ENCODE measurements at regions not wholly inside any gene's neighbourhood (a gene's known extent, or its start where the extent isn't known, plus 50 kb on each side); places are given as distances from the start of the nearest gene placed in this dataset.

DNA sequence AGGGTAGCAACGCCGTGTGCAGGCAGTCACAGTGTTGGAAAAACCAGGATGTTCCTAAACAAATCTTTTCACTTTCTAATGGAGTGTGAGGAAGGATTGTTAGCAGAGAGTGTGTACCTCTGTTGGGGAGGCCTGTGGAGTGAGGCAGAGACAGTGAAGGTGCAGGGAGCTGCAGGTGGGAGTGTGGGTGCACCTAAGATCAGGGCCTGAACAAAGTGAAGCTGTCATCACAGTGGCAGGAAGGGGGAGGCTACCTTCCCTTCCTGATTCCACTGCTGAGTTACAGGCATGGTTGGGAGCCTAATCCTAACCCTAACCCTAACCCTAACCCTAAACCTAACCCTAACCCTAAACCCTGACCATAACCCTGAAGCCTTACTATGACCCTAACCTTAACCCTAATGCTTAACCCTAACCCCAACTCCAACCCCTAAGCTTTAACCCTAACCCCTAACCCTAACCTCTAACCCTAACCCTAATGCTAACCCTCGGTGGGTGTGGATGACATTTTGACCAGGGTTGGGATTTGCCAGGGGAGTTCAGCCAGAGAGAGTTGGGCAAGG is 158.8 kb upstream of the KLF6 start:
- TF ChIP-seq, protein P1, sequence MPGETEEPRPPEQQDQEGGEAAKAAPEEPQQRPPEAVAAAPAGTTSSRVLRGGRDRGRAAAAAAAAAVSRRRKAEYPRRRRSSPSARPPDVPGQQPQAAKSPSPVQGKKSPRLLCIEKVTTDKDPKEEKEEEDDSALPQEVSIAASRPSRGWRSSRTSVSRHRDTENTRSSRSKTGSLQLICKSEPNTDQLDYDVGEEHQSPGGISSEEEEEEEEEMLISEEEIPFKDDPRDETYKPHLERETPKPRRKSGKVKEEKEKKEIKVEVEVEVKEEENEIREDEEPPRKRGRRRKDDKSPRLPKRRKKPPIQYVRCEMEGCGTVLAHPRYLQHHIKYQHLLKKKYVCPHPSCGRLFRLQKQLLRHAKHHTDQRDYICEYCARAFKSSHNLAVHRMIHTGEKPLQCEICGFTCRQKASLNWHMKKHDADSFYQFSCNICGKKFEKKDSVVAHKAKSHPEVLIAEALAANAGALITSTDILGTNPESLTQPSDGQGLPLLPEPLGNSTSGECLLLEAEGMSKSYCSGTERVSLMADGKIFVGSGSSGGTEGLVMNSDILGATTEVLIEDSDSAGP (CRISPR knock-in tag; IDR thresholded peaks at IDR 0.05), result no peak
- TF ChIP-seq TBL1XR1 (IDR thresholded peaks at IDR 0.05; ENCODE audit: low read length in 2 of 2) (no peak), RCOR1 (IDR thresholded peaks at IDR 0.05; ENCODE audit: borderline replicate concordance in 1 of 2, low read depth in 2 of 2, low read length in 2 of 2) (no peak), POLR2A (conservative IDR thresholded peaks at IDR 0.05) (no peak), GATAD2A (IDR thresholded peaks at IDR 0.05) (no peak), MAFK (IDR thresholded peaks at IDR 0.05; ENCODE audit: low read length) (no peak)
- TF ChIP-seq, protein P2, sequence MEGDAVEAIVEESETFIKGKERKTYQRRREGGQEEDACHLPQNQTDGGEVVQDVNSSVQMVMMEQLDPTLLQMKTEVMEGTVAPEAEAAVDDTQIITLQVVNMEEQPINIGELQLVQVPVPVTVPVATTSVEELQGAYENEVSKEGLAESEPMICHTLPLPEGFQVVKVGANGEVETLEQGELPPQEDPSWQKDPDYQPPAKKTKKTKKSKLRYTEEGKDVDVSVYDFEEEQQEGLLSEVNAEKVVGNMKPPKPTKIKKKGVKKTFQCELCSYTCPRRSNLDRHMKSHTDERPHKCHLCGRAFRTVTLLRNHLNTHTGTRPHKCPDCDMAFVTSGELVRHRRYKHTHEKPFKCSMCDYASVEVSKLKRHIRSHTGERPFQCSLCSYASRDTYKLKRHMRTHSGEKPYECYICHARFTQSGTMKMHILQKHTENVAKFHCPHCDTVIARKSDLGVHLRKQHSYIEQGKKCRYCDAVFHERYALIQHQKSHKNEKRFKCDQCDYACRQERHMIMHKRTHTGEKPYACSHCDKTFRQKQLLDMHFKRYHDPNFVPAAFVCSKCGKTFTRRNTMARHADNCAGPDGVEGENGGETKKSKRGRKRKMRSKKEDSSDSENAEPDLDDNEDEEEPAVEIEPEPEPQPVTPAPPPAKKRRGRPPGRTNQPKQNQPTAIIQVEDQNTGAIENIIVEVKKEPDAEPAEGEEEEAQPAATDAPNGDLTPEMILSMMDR (IDR thresholded peaks at IDR 0.05 in 2 of 3, conservative IDR thresholded peaks at IDR 0.05 in 1 of 3; ENCODE audit: insufficient read depth in 2 of 3, low read depth in 1 of 3, low read length in 3 of 3), result no peak
- TF ChIP-seq, protein P3, sequence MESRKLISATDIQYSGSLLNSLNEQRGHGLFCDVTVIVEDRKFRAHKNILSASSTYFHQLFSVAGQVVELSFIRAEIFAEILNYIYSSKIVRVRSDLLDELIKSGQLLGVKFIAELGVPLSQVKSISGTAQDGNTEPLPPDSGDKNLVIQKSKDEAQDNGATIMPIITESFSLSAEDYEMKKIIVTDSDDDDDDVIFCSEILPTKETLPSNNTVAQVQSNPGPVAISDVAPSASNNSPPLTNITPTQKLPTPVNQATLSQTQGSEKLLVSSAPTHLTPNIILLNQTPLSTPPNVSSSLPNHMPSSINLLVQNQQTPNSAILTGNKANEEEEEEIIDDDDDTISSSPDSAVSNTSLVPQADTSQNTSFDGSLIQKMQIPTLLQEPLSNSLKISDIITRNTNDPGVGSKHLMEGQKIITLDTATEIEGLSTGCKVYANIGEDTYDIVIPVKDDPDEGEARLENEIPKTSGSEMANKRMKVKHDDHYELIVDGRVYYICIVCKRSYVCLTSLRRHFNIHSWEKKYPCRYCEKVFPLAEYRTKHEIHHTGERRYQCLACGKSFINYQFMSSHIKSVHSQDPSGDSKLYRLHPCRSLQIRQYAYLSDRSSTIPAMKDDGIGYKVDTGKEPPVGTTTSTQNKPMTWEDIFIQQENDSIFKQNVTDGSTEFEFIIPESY (CRISPR knock-in tag; IDR thresholded peaks at IDR 0.05), result no peak
- TF ChIP-seq, protein P4, sequence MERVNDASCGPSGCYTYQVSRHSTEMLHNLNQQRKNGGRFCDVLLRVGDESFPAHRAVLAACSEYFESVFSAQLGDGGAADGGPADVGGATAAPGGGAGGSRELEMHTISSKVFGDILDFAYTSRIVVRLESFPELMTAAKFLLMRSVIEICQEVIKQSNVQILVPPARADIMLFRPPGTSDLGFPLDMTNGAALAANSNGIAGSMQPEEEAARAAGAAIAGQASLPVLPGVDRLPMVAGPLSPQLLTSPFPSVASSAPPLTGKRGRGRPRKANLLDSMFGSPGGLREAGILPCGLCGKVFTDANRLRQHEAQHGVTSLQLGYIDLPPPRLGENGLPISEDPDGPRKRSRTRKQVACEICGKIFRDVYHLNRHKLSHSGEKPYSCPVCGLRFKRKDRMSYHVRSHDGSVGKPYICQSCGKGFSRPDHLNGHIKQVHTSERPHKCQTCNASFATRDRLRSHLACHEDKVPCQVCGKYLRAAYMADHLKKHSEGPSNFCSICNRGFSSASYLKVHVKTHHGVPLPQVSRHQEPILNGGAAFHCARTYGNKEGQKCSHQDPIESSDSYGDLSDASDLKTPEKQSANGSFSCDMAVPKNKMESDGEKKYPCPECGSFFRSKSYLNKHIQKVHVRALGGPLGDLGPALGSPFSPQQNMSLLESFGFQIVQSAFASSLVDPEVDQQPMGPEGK (CRISPR knock-in tag; IDR thresholded peaks at IDR 0.05; ENCODE audit: borderline replicate concordance), result no peak

All from K562 (cell line).